ENCODE measurements at regions not wholly inside any gene's neighbourhood (a gene's known extent, or its start where the extent isn't known, plus 50 kb on each side); places are given as distances from the start of the nearest gene placed in this dataset.
"Not testable (repeated sequence)": the region's sequence is repeated elsewhere in the genome, so short reads cannot be mapped to it uniquely, and the experiment has no call there.

DNA sequence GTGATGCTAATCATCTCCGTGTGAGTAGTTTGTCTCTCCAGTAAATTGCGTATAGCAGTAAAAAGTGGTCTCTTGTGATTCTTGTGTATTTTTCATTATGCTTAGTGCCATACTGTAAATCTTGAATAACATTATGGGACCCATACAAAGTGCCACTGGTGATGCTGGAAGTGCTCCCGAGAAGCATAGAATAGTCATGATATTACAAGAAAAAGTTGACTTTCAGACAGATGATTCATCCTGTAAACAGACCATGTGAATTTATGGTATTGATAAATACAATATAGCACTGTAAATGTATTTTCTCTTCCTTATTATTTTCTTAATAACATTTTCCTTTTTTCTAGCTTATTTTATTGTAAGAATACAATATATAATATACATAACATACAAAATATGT lies 74.6 kb upstream of the CDK6 start:
- Histone ChIP-seq H3K27ac (ENCODE audit: insufficient read depth, low read length, poor library complexity, severe bottlenecking) (no peak overlapping the region), H3K36me3 (ENCODE audit: control insufficient read depth, insufficient read depth, low read length) (no peaks in the 10 kb centered on the region), H3K4me3 (ENCODE audit: insufficient read depth, low read depth, low read length, poor library complexity, severe bottlenecking) (no peak overlapping the region), H3K9me3 (ENCODE audit: control insufficient read depth, low read length) (no peaks in the 10 kb centered on the region), H3K27me3 (replicated peaks; ENCODE audit: control insufficient read depth, insufficient read depth, low read length, poor library complexity, severe bottlenecking) (no peaks in the 10 kb centered on the region), H3K4me1 (ENCODE audit: control insufficient read depth, insufficient read depth, low read length, poor library complexity, severe bottlenecking) (no peaks in the 10 kb centered on the region)
- DNase-seq, result no peak

DNA sequence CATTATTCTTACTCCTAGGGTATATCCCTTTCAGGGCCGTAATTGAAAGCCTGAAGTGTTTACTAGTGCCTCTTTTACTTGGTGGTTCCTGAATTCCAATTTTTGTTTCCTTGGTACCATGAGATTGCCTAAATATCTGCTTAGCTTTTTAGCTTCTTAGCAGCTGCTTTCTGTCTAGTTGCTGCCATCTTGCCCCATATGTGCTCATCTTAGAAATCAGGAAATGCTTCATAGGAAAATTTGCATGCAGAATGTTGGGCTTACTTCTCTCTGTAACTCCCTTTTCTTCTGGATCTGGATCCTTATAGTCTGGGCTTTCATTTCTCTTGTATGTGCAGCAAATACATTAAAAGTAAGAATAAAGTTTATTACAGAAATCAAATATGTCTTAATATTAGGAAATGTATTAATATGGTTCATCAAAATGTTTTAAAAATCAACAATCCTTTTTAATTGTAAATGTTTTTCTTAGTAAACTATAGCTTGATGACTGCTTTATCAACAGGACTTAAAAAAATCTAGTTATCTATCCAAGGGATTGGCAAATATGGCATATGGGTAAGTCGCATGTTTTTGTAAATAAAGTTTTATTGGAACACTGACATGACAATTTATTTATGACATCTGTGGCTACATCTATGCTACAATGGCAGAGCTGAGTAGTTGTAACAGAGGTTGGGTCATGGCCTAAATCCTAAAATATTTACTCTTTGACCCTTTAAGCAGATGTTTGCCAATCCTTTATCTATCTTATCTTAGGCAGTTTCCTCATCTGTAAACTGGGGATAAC lies 73.5 kb upstream of the CDK6 start:
- Histone ChIP-seq H3K36me3 (ENCODE audit: control insufficient read depth, insufficient read depth, low read length) (no peaks in the 10 kb centered on the region), H3K4me1 (ENCODE audit: control insufficient read depth, insufficient read depth, low read length, poor library complexity, severe bottlenecking) (no peaks in the 10 kb centered on the region), H3K9me3 (ENCODE audit: control insufficient read depth, low read length) (no peaks in the 10 kb centered on the region), H3K27ac (ENCODE audit: insufficient read depth, low read length, poor library complexity, severe bottlenecking) (no peak overlapping the region), H3K4me3 (ENCODE audit: insufficient read depth, low read depth, low read length, poor library complexity, severe bottlenecking) (no peak overlapping the region), H3K27me3 (replicated peaks; ENCODE audit: control insufficient read depth, insufficient read depth, low read length, poor library complexity, severe bottlenecking) (no peaks in the 10 kb centered on the region)
- no peak for DNase-seq

DNA sequence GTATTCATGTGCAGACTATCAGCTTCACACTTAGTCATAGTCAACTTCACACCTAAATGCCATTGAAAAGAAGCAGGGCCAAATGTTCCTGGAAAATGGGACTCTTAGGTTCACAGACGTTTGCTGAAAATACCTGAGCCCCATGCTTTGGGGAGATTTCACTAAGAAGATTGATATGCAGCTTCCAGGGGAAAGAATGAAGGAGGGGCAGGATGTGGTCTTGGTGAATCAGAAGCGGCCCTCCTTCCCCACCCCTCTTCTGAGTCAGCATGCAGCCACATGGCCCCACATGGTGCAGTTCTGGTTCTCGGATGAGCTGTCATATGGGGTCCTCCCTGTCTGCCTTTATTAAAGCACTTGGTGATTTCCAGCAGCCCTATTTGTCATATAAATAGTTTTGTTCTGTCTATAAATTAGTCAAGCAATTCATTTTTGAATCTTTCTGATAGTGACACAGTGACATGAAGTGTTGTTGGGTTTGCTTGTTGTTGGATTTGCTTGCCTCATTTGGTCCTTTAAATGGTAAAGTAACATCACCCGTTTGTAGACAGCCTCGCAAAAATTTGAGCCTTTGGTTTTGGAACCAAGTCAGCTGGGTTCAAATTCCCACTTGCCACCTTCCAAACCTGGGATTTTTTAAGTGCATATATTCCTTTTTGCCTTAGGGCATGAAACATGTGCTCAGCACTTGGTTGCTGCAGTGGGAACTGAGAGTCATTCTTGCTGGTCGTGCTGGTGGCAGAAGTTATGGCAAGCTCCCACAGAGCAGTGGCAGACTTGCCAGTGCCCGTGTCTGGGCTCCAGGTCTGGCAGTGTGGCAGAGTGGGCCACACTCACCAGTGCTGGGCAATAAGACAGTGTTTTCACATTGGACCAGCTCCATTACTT lies 68.1 kb upstream of the CDK6 start:
- H3K4me3 ChIP-seq (ENCODE audit: insufficient read depth, low read depth, low read length, poor library complexity, severe bottlenecking), result no peak overlapping the region
- H3K27me3 ChIP-seq (replicated peaks; ENCODE audit: control insufficient read depth, insufficient read depth, low read length, poor library complexity, severe bottlenecking), result no peaks in the 10 kb centered on the region
- peak; percentile 45 to 65 (median 51) for DNase-seq
- H3K9me3 ChIP-seq (ENCODE audit: control insufficient read depth, low read length), result no peaks in the 10 kb centered on the region
- no peak overlapping the region for H3K27ac ChIP-seq (ENCODE audit: insufficient read depth, low read length, poor library complexity, severe bottlenecking)
- H3K4me1 ChIP-seq (ENCODE audit: control insufficient read depth, insufficient read depth, low read length, poor library complexity, severe bottlenecking), result no peaks in the 10 kb centered on the region
- H3K36me3 ChIP-seq (ENCODE audit: control insufficient read depth, insufficient read depth, low read length), result no peaks in the 10 kb centered on the region

DNA sequence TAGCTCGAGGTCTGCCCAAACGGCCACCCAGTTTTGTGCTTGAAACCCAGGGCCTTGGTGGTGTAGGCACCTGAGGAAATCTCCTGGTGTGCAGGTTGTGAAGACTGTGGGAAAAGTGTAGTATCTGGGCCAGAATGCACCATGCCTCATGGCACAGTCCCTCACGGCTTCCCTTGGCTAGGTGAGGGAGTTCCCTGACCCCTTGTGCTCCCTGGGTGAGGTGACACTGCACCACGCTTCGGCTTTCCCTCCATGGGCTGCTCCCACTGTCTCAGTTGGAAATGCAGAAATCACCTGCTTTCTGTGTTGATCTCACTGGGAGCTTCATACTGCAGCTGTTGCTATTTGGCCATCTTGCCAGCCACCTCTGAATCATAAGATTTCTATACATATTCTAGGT lies 62.4 kb upstream of the CDK6 start:
- Histone ChIP-seq H3K9me3 (ENCODE audit: control insufficient read depth, low read length) (no peaks in the 10 kb centered on the region), H3K4me1 (ENCODE audit: control insufficient read depth, insufficient read depth, low read length, poor library complexity, severe bottlenecking) (no peaks in the 10 kb centered on the region), H3K36me3 (ENCODE audit: control insufficient read depth, insufficient read depth, low read length) (no peaks in the 10 kb centered on the region), H3K27ac (ENCODE audit: insufficient read depth, low read length, poor library complexity, severe bottlenecking) (no peak overlapping the region), H3K27me3 (replicated peaks; ENCODE audit: control insufficient read depth, insufficient read depth, low read length, poor library complexity, severe bottlenecking) (no peaks in the 10 kb centered on the region), H3K4me3 (ENCODE audit: insufficient read depth, low read depth, low read length, poor library complexity, severe bottlenecking) (no peak overlapping the region)
- no peak for DNase-seq

DNA sequence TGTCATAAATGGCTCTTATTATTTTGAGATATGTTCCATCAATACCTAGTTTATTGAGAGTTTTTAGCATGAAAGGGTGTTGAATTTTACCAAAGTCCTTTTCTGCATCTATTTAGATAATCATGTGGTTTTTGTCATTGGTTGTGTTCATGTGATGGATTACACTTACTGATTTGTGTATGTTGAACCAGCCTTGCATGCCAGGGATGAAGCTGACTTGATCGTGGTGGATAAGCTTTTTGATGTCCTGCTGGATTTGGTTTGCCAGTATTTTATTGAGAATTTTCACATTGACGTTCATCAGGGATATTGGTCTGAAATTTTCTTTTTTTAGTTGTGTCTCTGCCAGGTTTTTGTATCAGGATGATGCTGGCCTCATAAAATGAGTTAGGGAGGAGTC lies 58.5 kb upstream of the CDK6 start:
- DNase-seq; H3K4me3 ChIP-seq (ENCODE audit: insufficient read depth, low read depth, low read length, poor library complexity, severe bottlenecking); H3K27me3 ChIP-seq (replicated peaks; ENCODE audit: control insufficient read depth, insufficient read depth, low read length, poor library complexity, severe bottlenecking); H3K36me3 ChIP-seq (ENCODE audit: control insufficient read depth, insufficient read depth, low read length); H3K9me3 ChIP-seq (ENCODE audit: control insufficient read depth, low read length); H3K27ac ChIP-seq (ENCODE audit: insufficient read depth, low read length, poor library complexity, severe bottlenecking); H3K4me1 ChIP-seq (ENCODE audit: control insufficient read depth, insufficient read depth, low read length, poor library complexity, severe bottlenecking): not testable (repeated sequence)

DNA sequence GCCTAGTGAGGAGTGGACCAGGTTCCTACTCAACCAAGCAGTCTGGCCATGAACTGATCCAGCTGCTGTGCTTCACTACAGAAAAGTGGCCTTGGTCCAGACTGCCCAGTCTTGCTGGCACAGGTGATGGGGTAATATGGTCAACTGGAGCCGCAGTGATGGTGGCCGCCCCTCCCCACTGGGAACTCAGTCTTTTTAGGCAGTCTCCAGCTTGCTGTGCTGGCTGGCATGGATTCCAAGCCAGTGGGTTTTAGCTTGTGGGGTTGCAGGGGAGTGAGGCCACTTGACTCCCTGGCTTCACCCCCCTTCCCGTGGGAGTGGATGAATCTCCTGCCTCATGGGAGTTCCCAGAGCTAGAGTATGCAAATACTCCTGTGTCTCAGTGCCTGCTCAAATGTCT lies 52.7 kb upstream of the CDK6 start:
- no peaks in the 10 kb centered on the region for H3K4me1 ChIP-seq (ENCODE audit: control insufficient read depth, insufficient read depth, low read length, poor library complexity, severe bottlenecking)

More for the DNA sequence above, 52.7 kb upstream of the CDK6 start:
- Histone ChIP-seq H3K36me3 (ENCODE audit: control insufficient read depth, insufficient read depth, low read length) (no peaks in the 10 kb centered on the region), H3K27ac (ENCODE audit: insufficient read depth, low read length, poor library complexity, severe bottlenecking) (no peak overlapping the region), H3K4me3 (ENCODE audit: insufficient read depth, low read depth, low read length, poor library complexity, severe bottlenecking) (no peak overlapping the region), H3K27me3 (replicated peaks; ENCODE audit: control insufficient read depth, insufficient read depth, low read length, poor library complexity, severe bottlenecking) (no peaks in the 10 kb centered on the region), H3K9me3 (ENCODE audit: control insufficient read depth, low read length) (no peaks in the 10 kb centered on the region)
- no peak for DNase-seq

Data from effector memory CD4-positive, alpha-beta T cell (primary cell).